ENCODE measurements at regions not wholly inside any gene's neighbourhood (a gene's known extent, or its start where the extent isn't known, plus 50 kb on each side); places are given as distances from the start of the nearest gene placed in this dataset.

DNA sequence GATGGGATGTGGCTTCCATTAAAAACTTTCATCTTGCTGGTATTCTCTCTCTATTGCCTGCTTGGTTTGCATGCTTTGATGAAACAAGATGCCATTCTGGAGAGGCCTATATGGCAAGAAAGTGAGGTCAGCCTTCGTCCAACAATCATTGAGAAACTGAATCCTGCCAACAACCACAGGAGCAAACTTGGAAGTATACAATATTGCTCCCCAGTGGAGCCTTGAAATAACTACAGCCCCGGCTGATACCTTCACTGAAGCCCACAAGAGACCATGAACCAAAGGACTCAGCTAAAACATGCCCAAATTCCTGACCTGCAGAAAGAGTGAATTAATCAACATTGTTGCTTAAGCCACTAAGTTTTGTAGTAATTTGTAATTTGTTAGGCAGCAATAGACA, 82.5 kb upstream of the FGF14 start:
- Histone ChIP-seq H3K36me3 (ENCODE audit: control insufficient read depth, insufficient read depth, low read length) (no peaks in the 10 kb centered on the region), H3K4me3 (ENCODE audit: low read depth, low read length) (no peak overlapping the region), H3K27me3 (ENCODE audit: control insufficient read depth, insufficient read depth, low read length) (no peaks in the 10 kb centered on the region)
- ChIA-PET CTCF (no interaction called here), POLR2A (no interaction called here)
- no peak for DNase-seq (ENCODE audit: low read depth)
- TF ChIP-seq CTCF (IDR thresholded peaks at IDR 0.05; ENCODE audit: insufficient read depth, low read depth, low read length) = 0 out of 2 replicates have a peak, but pooled peaks have one; percentile 4

DNA sequence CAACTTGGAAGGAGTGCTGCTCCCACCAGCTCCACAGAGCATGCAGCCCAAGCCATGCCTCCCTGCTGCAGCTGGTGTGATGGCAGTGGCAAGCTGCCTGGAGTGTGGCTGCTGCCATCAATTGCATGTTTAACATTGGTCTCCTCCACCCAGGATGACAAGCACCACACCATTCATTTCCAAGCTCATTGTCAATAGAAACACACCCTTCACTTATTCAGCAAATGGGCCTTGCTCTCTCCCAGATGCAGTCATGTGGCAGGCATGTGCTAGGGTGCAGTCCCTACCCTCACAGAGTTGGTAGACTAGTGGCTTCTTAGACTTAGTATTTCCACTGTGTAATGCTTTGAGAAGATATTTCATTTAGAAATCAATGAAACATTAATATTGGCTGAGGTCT, 70.8 kb upstream of the FGF14 start:
- CTCF ChIA-PET = no interaction called here
- H3K36me3 ChIP-seq (ENCODE audit: control insufficient read depth, insufficient read depth, low read length) = no peaks in the 10 kb centered on the region
- DNase-seq (ENCODE audit: low read depth) = no peak
- TF ChIP-seq CTCF (IDR thresholded peaks at IDR 0.05; ENCODE audit: insufficient read depth, low read depth, low read length) = no peak
- no peak overlapping the region for H3K4me3 ChIP-seq (ENCODE audit: low read depth, low read length)
- POLR2A ChIA-PET = no interaction called here
- no peaks in the 10 kb centered on the region; the same call in 1 of the 2 replicates for H3K27me3 ChIP-seq (ENCODE audit: control insufficient read depth, insufficient read depth, low read length)

DNA sequence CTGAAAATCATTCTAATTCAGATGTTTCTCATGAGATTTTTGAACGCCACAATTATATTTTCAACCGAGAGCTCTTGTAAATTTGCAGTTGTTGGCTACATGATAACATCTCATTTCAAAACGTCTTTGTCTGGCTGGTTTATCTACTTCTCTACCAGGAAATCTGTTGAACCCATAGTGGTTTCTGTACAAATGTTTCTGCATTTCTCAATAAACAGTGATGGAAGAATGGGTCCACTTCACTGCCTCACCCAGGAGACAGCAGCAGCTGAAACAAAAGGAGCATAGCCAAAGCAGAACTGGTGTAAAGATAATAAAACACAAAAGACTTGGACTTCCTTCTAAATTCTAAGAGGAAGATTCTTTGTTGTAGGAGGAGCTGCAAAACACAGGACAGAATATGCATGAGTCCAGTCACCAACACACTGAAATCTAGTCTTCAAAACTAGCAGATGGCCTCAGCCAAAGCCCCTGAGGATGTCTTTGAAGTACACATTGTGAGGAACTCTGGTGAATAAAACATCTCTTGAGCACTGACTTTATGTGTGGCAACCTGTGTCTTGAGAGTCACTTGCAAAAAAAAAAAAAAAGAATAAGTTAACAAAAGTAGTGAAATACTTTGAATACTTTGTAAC, 68.6 kb upstream of the FGF14 start:
- Histone ChIP-seq H3K36me3 (ENCODE audit: control insufficient read depth, insufficient read depth, low read length) (no peaks in the 10 kb centered on the region), H3K4me3 (ENCODE audit: low read depth, low read length) (no peak overlapping the region), H3K27me3 (ENCODE audit: control insufficient read depth, insufficient read depth, low read length) (no peaks in the 10 kb centered on the region; the same call in 1 of the 2 replicates)
- ChIA-PET CTCF (no interaction called here), POLR2A (interaction anchor here (0.5 kb wide), 1 partner anchor 294 kb away, joined by 8 read pairs; no protein-coding TSS in a partner anchor)
- TF ChIP-seq CTCF (IDR thresholded peaks at IDR 0.05; ENCODE audit: insufficient read depth, low read depth, low read length) = no peak
- DNase-seq (ENCODE audit: low read depth) = no peak

DNA sequence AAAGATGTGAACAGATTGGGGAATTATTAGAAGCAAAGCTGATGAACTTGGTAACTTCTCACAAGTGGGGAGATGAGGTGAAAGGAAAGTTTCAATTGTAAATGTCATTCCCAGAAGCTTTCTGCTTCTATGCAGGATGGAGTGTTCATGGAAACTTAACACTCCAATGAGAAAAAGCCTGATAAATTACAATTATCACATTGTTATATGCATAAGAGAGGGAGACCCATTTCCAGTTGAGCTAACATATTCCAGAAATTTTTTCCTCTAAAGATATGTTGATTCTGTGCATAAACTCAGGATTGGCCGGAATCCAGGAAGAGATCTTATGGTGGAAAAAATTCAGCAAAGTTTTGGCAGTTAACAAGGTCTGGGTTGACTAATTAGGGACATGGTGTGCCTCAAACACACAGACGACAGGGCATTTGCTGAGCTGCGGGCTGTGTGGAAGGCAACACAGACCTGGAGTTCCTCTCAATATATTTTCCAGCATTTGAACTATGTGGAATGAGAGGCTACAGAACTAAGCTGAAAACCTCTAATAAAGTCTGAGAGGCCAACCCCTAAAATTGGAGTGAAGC, 64.9 kb upstream of the FGF14 start:
- CTCF ChIA-PET = interaction anchor here (0.7 to 2.2 kb wide), 4 partner anchors 9 to 324 kb away, joined by 3 to 10 read pairs (median 4); no protein-coding TSS in a partner anchor
- POLR2A ChIA-PET = interaction anchor here (0.6 kb wide), 1 partner anchor 1414 kb away, joined by 8 read pairs; no protein-coding TSS in a partner anchor
- TF ChIP-seq CTCF (IDR thresholded peaks at IDR 0.05; ENCODE audit: insufficient read depth, low read depth, low read length) = no peak
- Histone ChIP-seq H3K4me3 (ENCODE audit: low read depth, low read length) (no peak overlapping the region), H3K36me3 (ENCODE audit: control insufficient read depth, insufficient read depth, low read length) (no peaks in the 10 kb centered on the region), H3K27me3 (ENCODE audit: control insufficient read depth, insufficient read depth, low read length) (no peaks in the 10 kb centered on the region; the same call in 1 of the 2 replicates)
- DNase-seq (ENCODE audit: low read depth) = no peak

DNA sequence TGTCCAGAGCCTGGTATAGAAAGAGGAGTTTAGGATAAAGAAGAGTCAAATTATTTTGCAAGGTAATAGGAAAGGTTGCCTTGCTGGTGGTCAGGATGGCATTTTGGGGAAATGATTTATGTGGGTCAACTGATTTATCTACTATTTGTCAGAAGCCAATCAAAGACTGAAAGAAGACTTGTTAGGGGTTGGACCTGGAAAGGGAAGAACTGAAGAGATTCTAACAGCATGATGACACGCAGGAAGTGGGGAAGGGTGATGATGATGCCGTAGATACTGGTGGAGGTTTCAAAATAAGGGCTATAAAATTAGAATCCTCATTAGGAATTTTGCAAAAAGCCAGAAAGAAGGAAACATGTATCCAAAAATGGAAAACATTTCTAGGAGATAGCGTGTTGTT, 60.7 kb upstream of the FGF14 start:
- ChIA-PET POLR2A (no interaction called here), CTCF (interaction anchor here (1.0 kb wide), 1 partner anchor 17 kb away, joined by 4 read pairs; no protein-coding TSS in a partner anchor)
- DNase-seq (ENCODE audit: low read depth) = no peak
- Histone ChIP-seq H3K4me3 (ENCODE audit: low read depth, low read length) (no peak overlapping the region), H3K36me3 (ENCODE audit: control insufficient read depth, insufficient read depth, low read length) (no peaks in the 10 kb centered on the region), H3K27me3 (ENCODE audit: control insufficient read depth, insufficient read depth, low read length) (no peaks in the 10 kb centered on the region)
- no peak for TF ChIP-seq CTCF (IDR thresholded peaks at IDR 0.05; ENCODE audit: insufficient read depth, low read depth, low read length)

Data from BJ (cell line).